ENCODE measurements at regions not wholly inside any gene's neighbourhood (a gene's known extent, or its start where the extent isn't known, plus 50 kb on each side); places are given as distances from the start of the nearest gene placed in this dataset.

GRCh38 chr6:139572001-139572400 lies 197.6 kb upstream of the CITED2 start:
- no peak for DNase-seq

- no peak for DNase-seq
These were observed 195.7 kb upstream of the CITED2 start for GRCh38 chr6:139570166-139570565.

DNA sequence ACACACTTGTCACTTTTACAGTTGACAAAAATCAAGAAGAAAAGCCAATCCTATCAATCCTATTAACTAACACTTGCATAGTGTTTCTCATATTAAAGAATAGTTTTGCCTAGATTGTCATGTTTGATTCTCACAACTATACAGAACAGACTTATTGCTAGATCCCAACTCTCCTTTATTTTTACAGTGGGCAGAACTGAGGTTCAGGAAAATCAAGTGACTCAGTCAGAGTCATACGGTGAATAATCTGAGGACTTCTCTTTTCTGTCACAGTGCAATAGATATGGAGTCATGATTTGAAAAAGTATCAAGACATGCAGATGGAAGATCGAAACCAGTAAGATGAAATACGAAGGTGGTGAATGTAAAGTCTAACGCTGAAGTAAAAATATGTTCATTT lies 195.1 kb upstream of the CITED2 start:
- DNase-seq: no peak

- no peak for DNase-seq
These were observed 194.6 kb upstream of the CITED2 start for GRCh38 chr6:139568956-139569538.

GRCh38 chr6:139568151-139568955 lies 193.9 kb upstream of the CITED2 start:
- no peak for DNase-seq

DNA sequence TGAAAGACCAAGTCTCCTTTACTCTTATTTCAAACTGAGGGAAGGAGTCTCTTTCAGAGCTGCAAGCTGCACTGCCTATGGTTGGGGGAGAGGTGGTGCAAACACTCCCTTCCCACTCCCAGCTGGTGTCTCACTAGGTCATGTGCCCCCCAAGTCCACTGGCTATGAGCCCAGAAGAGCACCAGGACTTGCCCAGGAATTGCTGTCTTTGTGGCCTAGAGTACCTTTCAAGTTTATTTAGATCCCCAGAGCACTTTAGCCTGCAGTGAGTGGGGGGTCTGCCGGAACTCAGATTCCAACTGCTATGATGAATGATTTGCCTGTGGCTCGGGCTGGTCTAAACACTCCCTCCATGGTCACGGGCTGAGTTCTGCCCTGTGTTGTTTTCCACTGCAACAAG lies 192.6 kb upstream of the CITED2 start:
- no peak for DNase-seq

- DNase-seq: no peak
These were observed 191.1 kb upstream of the CITED2 start for GRCh38 chr6:139565591-139565990.

DNA sequence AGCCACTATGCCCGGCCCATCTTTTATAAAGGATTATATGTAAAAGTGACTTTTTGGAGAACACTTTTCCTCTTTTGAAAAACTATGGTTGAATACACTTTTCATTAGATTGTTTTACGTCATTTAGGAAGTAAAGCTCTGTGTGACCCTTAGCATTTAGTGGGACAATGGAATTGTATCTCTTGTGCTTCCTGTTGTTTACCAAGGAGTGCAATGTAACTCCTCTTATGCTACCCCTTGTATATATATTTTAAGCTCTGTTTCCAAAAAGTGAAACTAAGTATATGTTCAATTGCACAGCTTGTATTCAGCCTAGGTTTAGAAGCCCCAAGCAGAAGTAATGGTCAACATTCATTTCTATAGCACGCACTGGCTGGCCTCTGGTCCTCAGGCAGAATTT lies 183.1 kb upstream of the CITED2 start:
- no peak for DNase-seq

GRCh38 chr6:139556532-139556931 lies 182.1 kb upstream of the CITED2 start:
- no peak for DNase-seq

GRCh38 chr6:139553916-139554315 lies 179.5 kb upstream of the CITED2 start:
- no peak for DNase-seq

- DNase-seq: no peak
These were observed 176.9 kb upstream of the CITED2 start for GRCh38 chr6:139551376-139551775.

GRCh38 chr6:139550361-139550760 lies 175.9 kb upstream of the CITED2 start:
- DNase-seq: no peak

DNA sequence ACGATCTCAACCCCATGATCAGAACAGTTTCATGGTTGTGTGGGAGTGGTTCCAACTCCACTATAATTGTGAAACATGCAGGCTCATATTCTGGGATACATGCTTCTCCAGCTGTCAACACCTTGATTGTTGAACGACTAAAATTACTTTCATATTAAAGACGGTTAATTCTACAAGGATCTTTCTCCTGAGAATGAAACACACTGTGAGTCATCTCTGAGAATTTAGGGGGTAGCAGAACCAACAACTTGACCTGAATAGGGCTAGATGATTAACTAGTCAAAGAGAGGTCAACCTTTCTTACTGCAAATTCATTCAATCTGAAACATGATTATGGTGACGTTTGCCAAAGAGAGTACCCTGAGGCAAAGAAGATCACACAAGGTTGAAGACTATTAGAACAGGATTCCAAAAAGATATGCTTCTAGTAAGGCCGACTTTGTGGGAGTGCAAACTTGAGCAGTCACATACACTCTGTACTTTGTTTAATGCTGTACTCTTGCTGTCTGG lies 175.2 kb upstream of the CITED2 start:
- DNase-seq: no peak

DNA sequence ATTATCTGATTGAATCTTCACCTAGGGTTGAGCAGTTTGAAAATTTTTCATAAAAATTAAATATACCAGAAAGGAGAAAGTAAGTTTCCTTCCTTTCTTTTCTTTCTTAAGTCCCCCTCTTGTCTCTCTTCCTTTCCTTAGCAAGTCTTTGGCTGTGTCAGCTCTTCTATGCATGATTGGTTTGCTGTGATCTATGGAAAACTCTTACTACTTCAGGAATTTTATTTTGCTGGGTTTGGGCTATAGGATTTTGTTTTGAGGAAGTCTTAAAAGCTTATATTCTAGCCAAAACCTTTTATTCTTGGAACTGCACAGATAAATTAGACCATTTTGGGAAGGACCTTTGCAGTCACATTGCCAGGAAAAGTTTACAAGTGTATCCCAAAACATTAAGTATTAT lies 173.4 kb upstream of the CITED2 start:
- no peak for DNase-seq

DNA sequence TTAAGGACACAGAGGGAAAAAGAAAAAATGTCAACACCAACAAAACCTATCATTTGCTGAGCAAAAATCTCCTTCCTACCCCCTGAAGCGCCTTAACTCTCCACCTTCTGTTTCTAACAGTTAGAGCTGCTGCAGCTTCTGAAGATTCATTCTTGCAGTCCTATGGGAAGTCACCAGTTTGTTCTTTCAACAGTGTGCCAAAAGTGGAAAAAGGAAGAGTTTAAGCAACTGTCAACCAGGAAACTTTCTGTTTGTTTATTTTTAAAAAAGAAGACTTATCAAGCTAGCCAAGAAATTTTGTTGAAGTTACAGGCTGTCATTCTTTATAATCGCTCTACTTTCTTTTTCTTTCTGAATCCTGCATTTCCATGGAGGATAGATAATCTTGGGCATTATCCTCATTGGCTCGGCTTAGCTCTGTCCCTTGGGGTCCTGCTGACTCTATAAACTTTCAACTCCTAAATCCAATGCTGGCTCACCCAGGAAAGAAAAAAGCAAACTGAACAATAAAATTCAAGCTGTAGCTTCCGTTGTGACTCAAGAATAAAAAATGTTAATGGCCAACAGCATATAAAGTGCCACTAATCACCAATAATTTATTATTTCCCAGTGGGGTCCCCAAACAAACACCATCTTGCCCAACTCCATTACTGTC lies 172.8 kb upstream of the CITED2 start:
- no peak for DNase-seq

DNA sequence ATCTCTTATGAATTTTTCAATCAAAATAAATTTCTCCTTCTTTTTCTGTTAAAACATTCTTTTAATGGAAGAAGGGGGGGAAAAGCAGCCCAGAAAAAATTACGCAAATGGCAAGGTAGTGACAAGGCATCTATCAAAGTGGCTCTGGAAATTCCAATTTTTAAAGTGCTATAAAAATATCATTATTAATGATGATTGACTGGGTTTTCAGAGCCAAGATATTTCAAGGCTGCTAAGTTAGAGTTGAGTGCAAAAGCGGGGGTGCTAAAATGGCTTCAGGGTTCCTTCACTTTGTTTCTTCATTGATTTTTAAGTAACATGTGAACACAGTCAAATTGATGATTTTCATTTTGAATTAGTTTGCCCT lies 171.6 kb upstream of the CITED2 start:
- no peak for DNase-seq

DNA sequence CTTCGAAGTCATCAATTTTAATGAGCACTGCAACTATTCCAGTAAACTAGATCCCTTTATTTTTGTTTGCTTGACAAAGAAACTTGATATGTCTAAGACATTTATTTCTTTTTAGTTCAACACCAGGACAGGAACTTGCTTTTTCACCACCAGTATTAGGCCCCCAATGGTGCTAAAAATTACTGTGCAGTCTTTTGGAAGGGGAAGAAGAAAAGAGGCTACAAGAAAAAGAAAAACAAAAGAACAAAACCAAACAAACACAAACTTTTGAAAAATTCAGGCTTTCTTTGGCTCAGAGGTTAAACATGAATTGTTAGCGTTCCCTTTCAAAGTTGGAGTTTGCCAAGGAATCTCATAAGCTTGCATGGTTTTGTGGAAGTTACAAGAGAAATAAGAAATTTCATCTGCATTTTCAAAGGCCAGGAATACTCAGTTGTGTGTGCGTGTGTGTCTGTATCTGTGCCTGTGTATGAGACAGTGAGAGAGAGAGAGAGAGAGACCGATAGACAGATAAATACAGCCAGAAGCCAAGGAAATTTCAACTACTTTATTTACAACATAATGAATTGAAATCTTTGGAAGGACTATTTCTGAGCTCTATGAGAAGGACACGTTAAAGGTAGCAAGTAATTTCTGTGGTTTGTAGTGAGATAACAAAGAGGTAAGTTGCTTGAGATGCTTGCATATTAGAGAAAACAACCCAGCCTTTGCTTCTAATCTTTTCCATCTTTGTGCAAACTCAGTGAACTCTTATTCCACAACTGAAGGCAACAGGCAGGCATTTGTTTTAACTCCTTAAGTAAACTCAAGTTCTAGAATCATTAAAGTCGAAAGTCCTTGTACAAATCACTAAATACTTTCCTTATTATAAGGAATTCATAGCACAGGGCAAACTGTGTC lies 171.0 kb upstream of the CITED2 start:
- no peak for DNase-seq

GRCh38 chr6:139544701-139545057 lies 170.2 kb upstream of the CITED2 start:
- DNase-seq: no peak

GRCh38 chr6:139542351-139542750 lies 167.9 kb upstream of the CITED2 start:
- no peak for DNase-seq

- no peak for DNase-seq
These were observed 166.4 kb upstream of the CITED2 start for GRCh38 chr6:139540894-139541293.

- DNase-seq: peak; percentile 22
These were observed 165.8 kb upstream of the CITED2 start for GRCh38 chr6:139540276-139540675.

- no peak for DNase-seq
These were observed 165.4 kb upstream of the CITED2 start for GRCh38 chr6:139539852-139540251.

DNA sequence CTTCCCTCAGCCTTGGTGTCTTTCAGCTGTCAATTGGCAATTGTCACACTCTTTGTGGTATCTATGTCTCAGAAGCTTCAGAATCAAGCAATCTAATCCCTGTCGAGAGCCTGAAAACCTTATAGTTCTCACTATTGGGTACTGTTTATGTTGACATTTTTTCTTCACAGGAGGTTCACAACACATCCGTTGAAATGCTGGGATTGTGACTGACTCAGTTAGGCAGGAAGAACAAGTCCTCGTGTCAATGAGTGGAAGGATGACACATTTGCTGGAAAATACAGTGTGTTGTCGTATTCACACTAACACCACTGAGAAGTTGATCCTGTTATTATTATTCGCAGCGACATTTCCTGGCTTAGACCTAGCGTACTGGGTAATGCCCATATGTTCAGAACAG lies 163.9 kb upstream of the CITED2 start:
- no peak for DNase-seq
